ENCODE measurements at regions not wholly inside any gene's neighbourhood (a gene's known extent, or its start where the extent isn't known, plus 50 kb on each side); places are given as distances from the start of the nearest gene placed in this dataset.

- ATAC-seq (peak; percentile 78 to 86 (median 82)), DNase-seq (peak; percentile 75 to 90)
- Histone ChIP-seq H3K27ac (peak overlapping the region; percentile 93), H3K4me1 (peaks cover 41% of the 10 kb centered on the region), H3K27me3 (ENCODE audit: insufficient read depth in 3 of 3, low read length in 2 of 3) (no peaks in the 10 kb centered on the region), H3K4me3 (peak overlapping the region; percentile 2), H3K36me3 (ENCODE audit: insufficient read depth in 1 of 2, low read depth in 1 of 2) (no peaks in the 10 kb centered on the region), H3K9me3 (no peaks in the 10 kb centered on the region)
- TF ChIP-seq, protein P1, sequence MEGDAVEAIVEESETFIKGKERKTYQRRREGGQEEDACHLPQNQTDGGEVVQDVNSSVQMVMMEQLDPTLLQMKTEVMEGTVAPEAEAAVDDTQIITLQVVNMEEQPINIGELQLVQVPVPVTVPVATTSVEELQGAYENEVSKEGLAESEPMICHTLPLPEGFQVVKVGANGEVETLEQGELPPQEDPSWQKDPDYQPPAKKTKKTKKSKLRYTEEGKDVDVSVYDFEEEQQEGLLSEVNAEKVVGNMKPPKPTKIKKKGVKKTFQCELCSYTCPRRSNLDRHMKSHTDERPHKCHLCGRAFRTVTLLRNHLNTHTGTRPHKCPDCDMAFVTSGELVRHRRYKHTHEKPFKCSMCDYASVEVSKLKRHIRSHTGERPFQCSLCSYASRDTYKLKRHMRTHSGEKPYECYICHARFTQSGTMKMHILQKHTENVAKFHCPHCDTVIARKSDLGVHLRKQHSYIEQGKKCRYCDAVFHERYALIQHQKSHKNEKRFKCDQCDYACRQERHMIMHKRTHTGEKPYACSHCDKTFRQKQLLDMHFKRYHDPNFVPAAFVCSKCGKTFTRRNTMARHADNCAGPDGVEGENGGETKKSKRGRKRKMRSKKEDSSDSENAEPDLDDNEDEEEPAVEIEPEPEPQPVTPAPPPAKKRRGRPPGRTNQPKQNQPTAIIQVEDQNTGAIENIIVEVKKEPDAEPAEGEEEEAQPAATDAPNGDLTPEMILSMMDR (IDR thresholded peaks at IDR 0.05), result no peak
- intact Hi-C loops (cut with DNase I), result loop anchor here (2.0 to 10.0 kb wide), 8 partner anchors 33 to 309 kb away; no protein-coding TSS in a partner anchor
- 32 to 45% (median 35%) methylated on average over 10 of the region's 10 CpGs for WGBS, 3 donors
Observed at GRCh38 chr6:6925391-6926164, 182.2 kb upstream of the RREB1 start.

GRCh38 chr6:6926856-6927255, 180.9 kb upstream of the RREB1 start:
- peaks cover 31% of the 10 kb centered on the region for H3K4me1 ChIP-seq
- H3K27ac ChIP-seq, result peak overlapping the region; percentile 93
- no peak overlapping the region for H3K4me3 ChIP-seq
- 52 to 70% (median 55%) methylated on average over 7 of the region's 7 CpGs for WGBS, 3 donors
- DNase-seq (no peak), ATAC-seq (no peak)
- no peaks in the 10 kb centered on the region for H3K9me3 ChIP-seq
- TF ChIP-seq, protein P1 (IDR thresholded peaks at IDR 0.05), result no peak
- intact Hi-C loops (cut with DNase I), result loop anchor here (2.0 to 10.0 kb wide), 8 partner anchors 35 to 308 kb away; no protein-coding TSS in a partner anchor
- H3K27me3 ChIP-seq (ENCODE audit: insufficient read depth in 3 of 3, low read length in 2 of 3), result no peaks in the 10 kb centered on the region
- no peaks in the 10 kb centered on the region for H3K36me3 ChIP-seq (ENCODE audit: insufficient read depth in 1 of 2, low read depth in 1 of 2)

GRCh38 chr6:6927521-6928361, 180.0 kb upstream of the RREB1 start:
- TF ChIP-seq, protein P1 (IDR thresholded peaks at IDR 0.05), result peak; percentile 31
- Histone ChIP-seq H3K4me1 (peaks cover 31% of the 10 kb centered on the region), H3K4me3 (peak overlapping the region; percentile 60), H3K27me3 (ENCODE audit: insufficient read depth in 3 of 3, low read length in 2 of 3) (no peaks in the 10 kb centered on the region), H3K36me3 (ENCODE audit: insufficient read depth in 1 of 2, low read depth in 1 of 2) (no peaks in the 10 kb centered on the region), H3K27ac (peak overlapping the region; percentile 93), H3K9me3 (no peaks in the 10 kb centered on the region)
- DNase-seq, result peak; percentile 65 to 86
- WGBS, 3 donors, result 14 to 31% (median 20%) methylated on average over 20 of the region's 20 CpGs
- intact Hi-C loops (cut with DNase I), result loop anchor here (2.0 to 10.0 kb wide), 9 partner anchors 15 to 307 kb away; no protein-coding TSS in a partner anchor
- peak; percentile 74 to 82 (median 80) for ATAC-seq

DNA sequence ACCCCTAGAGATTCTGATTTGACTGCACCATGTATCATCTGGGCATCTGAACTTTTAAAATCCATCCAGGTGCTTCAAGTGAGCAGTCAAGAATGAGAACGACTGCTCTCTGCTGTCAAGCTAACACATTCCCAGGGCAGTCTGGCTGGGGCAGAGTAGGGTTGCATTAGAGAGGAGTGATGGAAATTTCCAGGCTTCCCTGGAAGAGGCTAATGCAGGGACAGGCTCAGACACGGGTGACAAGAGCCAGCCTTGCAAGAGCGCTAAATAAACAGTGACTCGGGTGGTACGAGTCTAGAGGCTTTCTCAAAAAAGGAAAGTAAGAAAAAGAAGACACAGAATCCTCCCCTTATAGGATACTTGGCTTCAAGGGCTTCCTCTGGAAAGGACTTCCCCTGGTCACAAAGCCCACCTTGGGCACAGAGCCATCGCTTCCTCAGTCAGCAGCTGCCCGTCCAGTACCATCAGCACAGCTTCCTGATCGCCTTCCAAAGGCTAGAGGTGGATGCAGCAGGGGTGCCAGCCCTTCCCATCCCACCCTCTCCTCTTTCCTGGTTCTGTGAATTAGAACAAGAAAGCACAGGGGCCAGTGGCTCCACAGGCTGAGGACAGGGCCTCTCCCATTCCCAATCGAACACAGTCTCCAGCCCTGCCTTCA, 177.4 kb upstream of the RREB1 start:
- no peak for ATAC-seq

More for the DNA sequence above, 177.4 kb upstream of the RREB1 start:
- Histone ChIP-seq H3K4me3 (no peak overlapping the region), H3K27me3 (ENCODE audit: insufficient read depth in 3 of 3, low read length in 2 of 3) (no peaks in the 10 kb centered on the region), H3K9me3 (no peaks in the 10 kb centered on the region), H3K36me3 (ENCODE audit: insufficient read depth in 1 of 2, low read depth in 1 of 2) (no peaks in the 10 kb centered on the region), H3K27ac (peak overlapping the region; percentile 39), H3K4me1 (peaks cover 14% of the 10 kb centered on the region)
- TF ChIP-seq, protein P1 (IDR thresholded peaks at IDR 0.05), result no peak
- DNase-seq, result no peak
- intact Hi-C loops (cut with DNase I), result no loop called here
- WGBS, 3 donors, result 63 to 68% (median 64%) methylated on average over 9 of the region's 9 CpGs
